H1 (cell line): ENCODE measurements at regions not wholly inside any gene's neighbourhood (a gene's known extent, or its start where the extent isn't known, plus 50 kb on each side); places are given as distances from the start of the nearest gene placed in this dataset.

Experiments used
- POU5F1 ChIP-seq: IDR thresholded peaks from 2 replicates; pipeline ENCODE4 v1.6.1; 2011; ENCODE audit warnings: low read depth, mild to moderate bottlenecking, low read length, moderate library complexity
- RXRA ChIP-seq: IDR thresholded peaks from 2 replicates; pipeline ENCODE4 v1.6.1; 2011; ENCODE audit warnings: low read depth, mild to moderate bottlenecking, low read length, moderate library complexity; ENCODE audit not compliant: insufficient read depth

GRCh38 chr9:82555031-82555430 lies 507.9 kb downstream of the RASEF start (continued):
- TF ChIP-seq POU5F1 = no peak
- TF ChIP-seq RXRA = no peak
